RWPE2 (cell line): ENCODE measurements at regions not wholly inside any gene's neighbourhood (a gene's known extent, or its start where the extent isn't known, plus 50 kb on each side); places are given as distances from the start of the nearest gene placed in this dataset.

Experiments used
- ATAC-seq: fragments of 200-7000 bp; cut with Tn5 transposase; 3 replicates; pipeline ENCODE4 v1.9.1; 2021; ENCODE audit warnings: low read depth
- DNase-seq: peaks from one replicate; pipeline ENCODE4 v3.0.0-alpha.2; 2020; ENCODE audit warnings: low spot score
- H3K27ac ChIP-seq: fragments of 450-650 bp; 2 replicates; pipeline ENCODE4 v1.5.1; 2017; ENCODE audit warnings: mild to moderate bottlenecking; ENCODE audit not compliant: poor library complexity, severe bottlenecking
- H3K27me3 ChIP-seq: fragments of 250-450 bp; sonication (Bioruptor Pico); 2 replicates; pipeline ENCODE4 v1.5.1; 2021; ENCODE audit warnings: mild to moderate bottlenecking, moderate library complexity; ENCODE audit not compliant: insufficient read depth, poor library complexity, severe bottlenecking
- H3K36me3 ChIP-seq: fragments of 250-450 bp; sonication (Bioruptor Pico); 2 replicates; pipeline ENCODE4 v1.5.1; 2020; ENCODE audit warnings: low read depth, mild to moderate bottlenecking, moderate library complexity
- H3K4me1 ChIP-seq: fragments of 250-450 bp; sonication (Bioruptor Pico); 2 replicates; pipeline ENCODE4 v1.5.1; 2021; ENCODE audit warnings: mild to moderate bottlenecking, moderate library complexity; ENCODE audit not compliant: insufficient read depth, poor library complexity, severe bottlenecking
- H3K4me3 ChIP-seq: fragments of 250-450 bp; sonication (Bioruptor Pico); 2 replicates; pipeline ENCODE4 v1.5.1; 2021; ENCODE audit warnings: mild to moderate bottlenecking, moderate library complexity; ENCODE audit not compliant: severe bottlenecking
- H3K9me3 ChIP-seq: fragments of 250-450 bp; sonication (Bioruptor Pico); 2 replicates; pipeline ENCODE4 v1.5.1; 2021; ENCODE audit warnings: mild to moderate bottlenecking, moderate library complexity; ENCODE audit not compliant: severe bottlenecking
- TF ChIP-seq, protein P1 (sequence below): fragments of 450-650 bp; IDR thresholded peaks from one replicate; pipeline ENCODE4 v1.5.1; 2017; ENCODE audit warnings: mild to moderate bottlenecking, moderate library complexity; ENCODE audit not compliant: poor library complexity, severe bottlenecking

- no peaks in the 10 kb centered on the region for H3K9me3 ChIP-seq
- H3K27ac ChIP-seq, result no peak overlapping the region
- H3K4me3 ChIP-seq, result no peak overlapping the region
- TF ChIP-seq, protein P1, sequence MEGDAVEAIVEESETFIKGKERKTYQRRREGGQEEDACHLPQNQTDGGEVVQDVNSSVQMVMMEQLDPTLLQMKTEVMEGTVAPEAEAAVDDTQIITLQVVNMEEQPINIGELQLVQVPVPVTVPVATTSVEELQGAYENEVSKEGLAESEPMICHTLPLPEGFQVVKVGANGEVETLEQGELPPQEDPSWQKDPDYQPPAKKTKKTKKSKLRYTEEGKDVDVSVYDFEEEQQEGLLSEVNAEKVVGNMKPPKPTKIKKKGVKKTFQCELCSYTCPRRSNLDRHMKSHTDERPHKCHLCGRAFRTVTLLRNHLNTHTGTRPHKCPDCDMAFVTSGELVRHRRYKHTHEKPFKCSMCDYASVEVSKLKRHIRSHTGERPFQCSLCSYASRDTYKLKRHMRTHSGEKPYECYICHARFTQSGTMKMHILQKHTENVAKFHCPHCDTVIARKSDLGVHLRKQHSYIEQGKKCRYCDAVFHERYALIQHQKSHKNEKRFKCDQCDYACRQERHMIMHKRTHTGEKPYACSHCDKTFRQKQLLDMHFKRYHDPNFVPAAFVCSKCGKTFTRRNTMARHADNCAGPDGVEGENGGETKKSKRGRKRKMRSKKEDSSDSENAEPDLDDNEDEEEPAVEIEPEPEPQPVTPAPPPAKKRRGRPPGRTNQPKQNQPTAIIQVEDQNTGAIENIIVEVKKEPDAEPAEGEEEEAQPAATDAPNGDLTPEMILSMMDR, result no peak
- peaks cover 5% of the 10 kb centered on the region for H3K27me3 ChIP-seq
- ATAC-seq, result no peak
- no peaks in the 10 kb centered on the region for H3K36me3 ChIP-seq
- DNase-seq, result no peak
- H3K4me1 ChIP-seq, result no peaks in the 10 kb centered on the region
These were observed 536.8 kb upstream of the CPEB2 start for GRCh38 chr4:14465507-14465906.

DNA sequence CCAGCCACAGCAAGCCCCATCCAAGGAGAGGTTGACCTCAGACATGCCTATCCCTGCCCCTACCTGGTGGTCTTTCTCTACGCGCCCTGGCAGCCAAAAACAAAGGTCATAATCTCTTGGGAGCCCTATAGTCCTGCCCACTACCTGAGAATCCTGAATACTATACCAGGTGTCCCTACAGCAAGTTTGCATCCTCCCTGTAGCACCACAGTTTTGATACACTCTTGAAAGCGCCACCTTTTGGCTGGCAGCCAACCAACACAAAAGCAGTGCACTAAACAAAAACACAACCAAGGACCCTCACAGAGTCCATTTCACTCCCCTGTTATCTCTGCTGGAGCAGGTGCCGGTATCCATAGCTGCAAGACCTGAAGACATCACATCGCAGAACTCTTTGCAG is 523.8 kb upstream of the CPEB2 start:
- Histone ChIP-seq H3K4me3 (no peak overlapping the region), H3K27ac (no peak overlapping the region), H3K9me3 (no peaks in the 10 kb centered on the region), H3K27me3 (no peaks in the 10 kb centered on the region), H3K4me1 (no peaks in the 10 kb centered on the region), H3K36me3 (no peaks in the 10 kb centered on the region)
- DNase-seq (no peak), ATAC-seq (no peak)
- TF ChIP-seq, protein P1, result no peak

DNA sequence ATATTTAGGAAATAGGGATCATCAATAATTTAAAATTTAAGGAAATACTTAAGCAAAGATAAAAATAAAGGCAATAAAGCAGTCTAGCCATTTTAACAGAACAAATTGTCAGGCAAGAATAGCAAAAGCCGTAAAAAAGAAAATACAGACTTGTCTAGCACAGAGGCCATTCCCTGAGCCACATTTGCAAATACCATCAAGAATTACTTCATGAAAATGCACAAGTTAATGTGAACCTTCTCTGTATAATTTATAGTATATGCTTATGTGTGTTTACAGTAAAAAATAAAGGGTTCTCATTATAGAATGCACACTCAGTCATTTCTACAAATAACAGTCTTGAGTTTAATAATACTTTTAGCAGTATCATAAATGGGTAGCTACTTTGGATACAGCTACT is 505.9 kb upstream of the CPEB2 start:
- no peak overlapping the region for H3K4me3 ChIP-seq
- ATAC-seq (no peak), DNase-seq (no peak)
- TF ChIP-seq, protein P1, result no peak
- no peaks in the 10 kb centered on the region for H3K27me3 ChIP-seq
- H3K36me3 ChIP-seq, result no peaks in the 10 kb centered on the region
- no peaks in the 10 kb centered on the region for H3K9me3 ChIP-seq
- H3K4me1 ChIP-seq, result no peaks in the 10 kb centered on the region
- H3K27ac ChIP-seq, result no peak overlapping the region

DNA sequence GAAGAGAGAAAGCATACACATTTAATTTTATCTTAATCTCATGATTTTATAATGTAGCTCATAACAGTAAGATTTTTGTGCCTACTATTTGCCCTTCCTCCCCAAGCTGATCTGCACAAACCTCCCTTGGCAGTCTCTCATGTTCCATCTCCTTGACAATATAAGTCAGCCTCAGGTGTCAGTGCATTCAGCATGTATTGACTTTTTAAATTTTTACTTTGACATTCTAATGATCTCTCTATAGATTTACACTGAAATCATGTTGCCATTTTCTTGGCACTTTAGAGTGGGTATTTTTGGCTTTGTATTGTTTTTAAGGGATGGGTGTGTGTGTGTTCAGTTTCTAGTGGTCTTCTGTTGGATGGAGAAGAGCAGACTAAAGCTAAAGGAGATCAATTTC is 505.3 kb upstream of the CPEB2 start:
- DNase-seq (no peak), ATAC-seq (no peak)
- Histone ChIP-seq H3K9me3 (no peaks in the 10 kb centered on the region), H3K4me1 (no peaks in the 10 kb centered on the region), H3K27me3 (no peaks in the 10 kb centered on the region), H3K36me3 (no peaks in the 10 kb centered on the region), H3K27ac (no peak overlapping the region), H3K4me3 (no peak overlapping the region)
- TF ChIP-seq, protein P1, result no peak

GRCh38 chr4:14504162-14504561 is 498.1 kb upstream of the CPEB2 start:
- no peak overlapping the region for H3K4me3 ChIP-seq
- H3K4me1 ChIP-seq, result no peaks in the 10 kb centered on the region
- H3K9me3 ChIP-seq, result no peaks in the 10 kb centered on the region
- DNase-seq (no peak), ATAC-seq (no peak)
- no peaks in the 10 kb centered on the region for H3K36me3 ChIP-seq
- H3K27ac ChIP-seq, result no peak overlapping the region
- TF ChIP-seq, protein P1, result no peak
- no peaks in the 10 kb centered on the region for H3K27me3 ChIP-seq
